GM23248 (cell line): ENCODE measurements at regions not wholly inside any gene's neighbourhood (a gene's known extent, or its start where the extent isn't known, plus 50 kb on each side); places are given as distances from the start of the nearest gene placed in this dataset.

ENCODE experiments used
- EZH2 ChIP-seq: fragments of 200-600 bp; sonication (generic); IDR thresholded peaks from 2 replicates; pipeline ENCODE4 v1.6.1; 2018; ENCODE audit warnings: antibody characterized with exemption, mild to moderate bottlenecking; ENCODE audit not compliant: insufficient read depth, poor library complexity, severe bottlenecking
- EZH2phosphoT487 ChIP-seq: fragments of 200-600 bp; sonication (generic); IDR thresholded peaks from 2 replicates; pipeline ENCODE4 v1.6.1; 2018; ENCODE audit warnings: antibody characterized with exemption, moderate library complexity, mild to moderate bottlenecking, low read depth; ENCODE audit not compliant: insufficient read depth

DNA sequence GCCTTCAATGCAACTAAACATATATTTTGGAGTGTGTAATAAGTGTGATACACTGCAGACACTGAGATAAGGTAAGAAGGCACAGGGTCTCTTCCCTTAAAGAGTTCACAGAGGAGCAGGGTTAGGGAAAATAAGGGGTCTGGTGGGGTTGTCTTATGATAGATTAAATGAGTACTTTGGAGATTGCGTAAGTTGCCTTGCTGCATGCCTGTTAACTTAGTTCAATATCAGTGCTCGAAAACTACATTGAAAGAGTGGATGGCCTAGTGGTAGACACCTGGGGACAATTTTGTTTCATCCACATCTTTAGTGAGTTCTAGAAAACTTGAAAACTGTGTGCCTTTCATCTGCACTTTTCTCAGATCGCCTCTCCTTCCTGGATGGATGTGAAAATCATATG, 123.2 kb upstream of the BTBD3 start:
- TF ChIP-seq EZH2phosphoT487: no peak
- TF ChIP-seq EZH2: no peak
